Astrocyte (in vitro differentiated cells and primary cell): ENCODE measurements at regions not wholly inside any gene's neighbourhood (a gene's known extent, or its start where the extent isn't known, plus 50 kb on each side); places are given as distances from the start of the nearest gene placed in this dataset.

Source experiments
- CTCF ChIP-seq: IDR thresholded peaks from 2 replicates; pipeline ENCODE4 v1.5.1; 2011; ENCODE audit warnings: low read depth, mild to moderate bottlenecking, inconsistent platforms, low read length, moderate library complexity; ENCODE audit not compliant: insufficient read depth
- EZH2 ChIP-seq: IDR thresholded peaks from 2 replicates; pipeline ENCODE4 v1.6.1; 2012; ENCODE audit warnings: mild to moderate bottlenecking, low read length, inconsistent platforms; ENCODE audit not compliant: insufficient read depth

GRCh38 chr3:105094588-105094987, 272.1 kb upstream of the ALCAM start:
- TF ChIP-seq EZH2: no peak
- no peak for TF ChIP-seq CTCF
